Stimulated activated CD4-positive, alpha-beta T cell treated with anti-CD3 and anti-CD28 coated beads, Interleukin-15, amount 100 ng/mL, for 1 hour (primary cell): ENCODE measurements at regions not wholly inside any gene's neighbourhood (a gene's known extent, or its start where the extent isn't known, plus 50 kb on each side); places are given as distances from the start of the nearest gene placed in this dataset.
"Not testable (repeated sequence)": the region's sequence is repeated elsewhere in the genome, so short reads cannot be mapped to it uniquely, and the experiment has no call there.

Experiments
- DNase-seq, 2 donors: peaks; one replicate each; pipeline ENCODE4 v3.0.0-alpha.2; 2020; ENCODE audit warnings: low read depth in 1 of 2, low spot score in 1 of 2

- no peak for DNase-seq
These were observed 976.4 kb downstream of the VRK1 start for GRCh38 chr14:97773598-97773997.

DNA sequence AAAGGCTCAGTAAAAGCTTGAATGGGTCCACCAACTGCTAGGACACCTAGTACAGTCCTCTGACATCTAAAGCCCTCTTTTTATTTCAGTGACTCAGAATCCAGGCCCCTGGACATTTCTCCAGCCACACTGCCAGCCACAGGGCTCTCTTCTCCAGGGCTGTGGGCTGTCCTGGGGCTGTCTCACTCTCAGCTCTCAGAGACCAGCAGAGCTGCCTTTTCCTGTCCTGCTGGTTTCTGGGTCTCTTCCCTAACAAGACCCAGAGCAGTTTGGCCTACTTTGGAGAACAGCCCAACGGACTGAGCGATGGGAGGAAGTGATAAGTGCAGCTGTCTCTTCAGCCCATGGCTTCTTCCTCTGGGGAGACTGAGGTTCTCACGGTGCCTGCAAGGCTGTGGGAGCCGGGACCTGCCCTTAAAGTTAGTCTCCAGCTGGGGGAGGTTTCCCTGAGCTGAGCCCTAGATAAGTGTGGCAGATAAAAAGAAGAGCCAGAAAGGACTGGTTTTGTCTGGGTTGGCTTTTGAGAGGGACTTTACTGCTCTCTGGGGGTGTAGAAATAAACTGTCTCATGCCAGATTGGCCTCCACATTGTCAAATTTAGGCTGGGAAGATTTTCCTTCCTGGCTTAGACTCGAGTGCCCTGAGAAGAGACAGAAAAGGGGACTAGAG lies 979.8 kb downstream of the VRK1 start:
- no peak for DNase-seq

DNA sequence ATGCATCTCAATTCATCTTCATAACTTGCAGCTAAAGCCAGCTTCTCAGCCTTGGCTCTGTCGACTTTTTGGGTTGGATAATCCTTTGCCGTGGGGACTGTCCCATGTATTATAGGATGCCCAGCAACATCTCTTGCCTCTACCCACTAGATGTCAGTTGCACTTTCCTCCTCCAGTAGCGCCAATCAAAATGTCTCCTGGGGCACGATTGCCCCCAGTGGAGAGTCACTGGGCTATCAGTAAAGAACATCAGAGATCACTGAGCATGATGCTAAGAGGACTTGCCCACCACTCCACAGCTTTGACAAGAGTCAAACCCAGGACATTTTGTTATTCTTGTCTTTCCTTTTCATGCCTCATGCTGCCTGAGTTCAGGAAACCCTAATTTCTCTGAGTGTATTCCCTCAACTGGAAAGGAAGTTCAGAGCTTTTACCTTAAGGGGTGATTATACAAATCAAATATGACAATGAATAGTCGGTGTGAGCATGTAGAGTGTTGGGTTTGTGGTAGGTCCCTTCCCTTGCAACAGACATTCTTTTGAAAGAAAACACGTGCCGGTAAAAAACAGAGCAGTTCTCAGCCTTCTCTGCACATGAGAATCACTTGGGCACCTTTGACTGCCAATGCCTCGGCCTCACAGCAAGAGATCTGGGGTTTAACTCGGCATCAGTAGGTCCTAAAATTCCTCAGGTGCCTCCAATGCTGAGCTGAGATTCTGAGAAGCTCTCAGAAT lies 980.6 kb downstream of the VRK1 start:
- no peak for DNase-seq

GRCh38 chr14:97779140-97779539 lies 982.0 kb downstream of the VRK1 start:
- no peak for DNase-seq

- no peak for DNase-seq
These were observed 983.6 kb downstream of the VRK1 start for GRCh38 chr14:97780804-97781203.

DNA sequence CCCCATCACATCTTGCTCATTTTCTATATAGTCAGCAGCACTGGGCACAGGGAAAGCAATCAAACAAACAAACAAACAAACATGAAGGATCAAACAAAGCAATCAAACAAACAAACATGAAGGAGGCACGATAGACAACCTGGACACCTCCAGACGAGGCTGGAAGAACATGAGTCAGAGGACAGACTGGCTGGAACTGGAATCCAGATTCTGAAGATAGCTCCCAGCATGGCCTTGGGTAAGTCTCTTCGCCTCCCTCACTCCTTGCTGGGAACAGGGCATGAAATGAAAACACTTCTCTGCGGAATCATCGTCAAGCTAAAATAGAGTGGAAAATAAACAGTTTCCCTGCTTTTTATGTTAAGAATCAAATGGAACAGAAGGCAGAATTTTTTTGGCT lies 984.8 kb downstream of the VRK1 start:
- DNase-seq, result no peak

DNA sequence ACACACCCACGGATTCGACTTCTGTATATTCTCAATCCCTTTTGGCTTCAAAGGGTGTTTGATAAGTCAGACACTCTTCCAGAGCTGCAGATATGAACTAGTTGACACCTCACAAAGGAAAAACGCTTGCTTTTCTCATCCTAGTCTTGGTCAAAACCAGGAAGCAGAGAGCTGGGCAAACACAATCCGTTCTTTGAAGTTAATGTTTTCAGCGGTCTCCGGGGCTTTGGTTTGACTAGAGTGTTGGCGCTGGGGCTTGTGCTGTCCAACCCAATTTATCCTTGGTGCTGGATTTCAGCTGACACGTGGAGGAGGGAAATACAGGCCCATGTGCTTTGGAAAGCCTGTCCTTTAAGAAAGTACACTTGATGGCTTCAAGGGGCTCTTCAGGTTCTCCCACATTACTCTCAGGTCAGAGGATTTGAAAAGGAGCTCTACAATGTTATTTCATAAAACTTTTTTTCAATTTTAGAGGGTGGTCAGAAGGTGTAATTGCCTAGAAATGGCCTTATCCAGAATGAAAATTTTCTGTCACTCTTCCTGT lies 985.8 kb downstream of the VRK1 start:
- DNase-seq, result no peak

GRCh38 chr14:97785495-97785894 lies 988.3 kb downstream of the VRK1 start:
- DNase-seq, result no peak

DNA sequence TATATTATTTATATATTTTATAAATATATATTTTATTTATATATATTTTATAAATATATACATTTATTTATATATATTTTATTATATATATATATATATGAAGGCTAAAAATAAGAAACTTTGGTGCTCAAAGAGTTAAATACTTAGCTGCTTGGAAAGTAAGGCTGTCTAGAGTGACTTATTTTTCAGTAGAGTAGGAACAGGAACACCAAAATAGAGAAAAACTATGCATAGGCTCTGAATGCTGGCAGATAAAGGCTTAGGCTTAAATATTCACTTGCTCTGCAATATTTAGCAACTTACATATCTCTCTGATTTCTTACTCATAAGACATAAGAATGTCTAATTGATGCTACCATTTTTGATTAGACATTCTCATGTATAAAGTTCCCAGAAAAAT lies 991.2 kb downstream of the VRK1 start:
- DNase-seq, result no peak

DNA sequence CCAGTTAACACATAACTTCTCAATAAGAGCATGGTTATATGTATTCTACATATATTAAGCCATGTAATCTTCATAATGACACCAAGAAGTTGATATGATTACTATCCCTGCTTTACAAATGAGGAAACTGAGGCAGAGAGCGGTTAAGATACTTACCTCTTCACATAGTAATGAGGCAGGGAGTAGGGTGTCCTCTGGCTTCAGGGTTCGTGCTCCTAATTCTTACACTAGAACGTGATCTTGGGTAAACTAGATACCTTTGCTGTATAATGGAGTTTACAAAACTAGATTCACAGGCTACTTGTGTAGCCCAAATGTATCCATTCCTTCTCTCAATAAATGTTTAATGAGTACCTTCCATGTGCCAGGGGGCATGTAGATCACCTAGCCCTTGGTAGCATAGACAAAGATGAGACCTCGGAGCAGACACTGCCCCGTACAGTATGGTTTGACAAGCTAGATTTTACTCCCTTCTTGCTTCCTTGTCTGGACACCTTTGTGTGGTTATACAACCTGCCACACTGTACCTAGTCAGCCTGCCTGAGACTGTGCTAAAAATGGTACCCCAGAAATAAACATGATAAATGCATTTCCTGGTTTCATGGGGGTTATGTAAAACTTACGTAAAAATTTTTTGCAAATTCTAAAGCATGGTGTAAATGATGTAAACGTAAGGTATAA lies 991.8 kb downstream of the VRK1 start:
- DNase-seq, result no peak

DNA sequence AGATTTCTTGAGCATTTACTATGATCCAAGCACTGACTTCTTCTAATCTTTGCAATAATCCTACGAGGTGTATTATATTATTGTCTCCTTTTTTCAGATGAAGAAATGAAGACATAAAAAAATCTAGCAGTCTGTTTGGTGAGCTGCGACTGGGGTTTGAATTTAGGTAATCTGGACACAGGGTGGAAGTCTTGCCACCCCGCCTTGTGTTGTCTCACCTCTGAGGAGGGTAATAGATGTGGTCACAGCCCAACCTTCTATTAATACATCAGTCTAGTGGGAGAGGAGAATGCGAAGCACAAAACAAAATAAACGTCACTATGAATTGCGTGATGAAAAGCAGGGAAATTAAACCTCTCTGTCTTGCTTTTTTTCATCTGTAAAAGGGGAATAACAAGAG lies 993.9 kb downstream of the VRK1 start:
- DNase-seq, result no peak

DNA sequence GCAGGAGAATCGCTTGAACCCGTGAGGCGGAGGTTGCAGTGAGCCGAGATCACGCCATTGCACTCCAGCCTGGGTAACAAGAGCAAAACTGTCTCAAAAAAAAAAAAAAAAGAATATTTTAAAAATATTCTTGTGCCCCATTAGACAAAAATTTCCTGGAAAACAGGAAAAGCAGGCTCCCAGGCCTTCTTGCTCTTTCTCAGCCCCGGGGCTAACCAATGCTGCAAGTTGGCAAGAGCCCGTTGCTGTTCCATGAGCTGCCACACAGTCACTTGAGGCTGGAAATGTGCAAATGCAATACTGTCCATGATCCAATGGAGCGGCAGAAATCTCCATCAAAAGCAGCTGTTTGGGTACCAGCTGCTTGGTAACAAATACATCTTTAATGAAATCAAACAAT lies 994.7 kb downstream of the VRK1 start:
- DNase-seq, result no peak

GRCh38 chr14:97796511-97796910 lies 999.3 kb downstream of the VRK1 start:
- DNase-seq, result no peak

GRCh38 chr14:97798176-97798575 lies 1001.0 kb downstream of the VRK1 start:
- no peak for DNase-seq

- no peak for DNase-seq
These were observed 1005.5 kb downstream of the VRK1 start for GRCh38 chr14:97802430-97803373.

DNA sequence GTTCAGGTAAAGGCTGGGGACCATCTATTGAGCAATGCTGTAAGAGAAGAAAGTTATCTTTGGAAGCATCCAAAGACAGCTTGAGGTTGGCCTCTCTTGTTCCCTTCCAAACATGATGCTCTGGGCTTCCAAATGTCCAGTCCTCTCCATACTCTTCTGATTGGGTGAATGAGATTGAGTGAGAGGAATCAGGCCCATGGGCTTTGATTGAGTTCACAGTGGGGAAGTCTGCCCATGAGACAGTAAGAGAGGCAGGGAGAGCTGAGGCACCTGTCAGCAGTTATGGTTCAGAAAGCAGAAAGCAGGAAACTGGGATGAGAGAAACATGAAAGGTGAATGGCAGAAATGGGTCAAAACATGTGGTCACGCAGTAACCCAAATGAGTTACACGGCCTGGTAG lies 1006.9 kb downstream of the VRK1 start:
- DNase-seq, result no peak

DNA sequence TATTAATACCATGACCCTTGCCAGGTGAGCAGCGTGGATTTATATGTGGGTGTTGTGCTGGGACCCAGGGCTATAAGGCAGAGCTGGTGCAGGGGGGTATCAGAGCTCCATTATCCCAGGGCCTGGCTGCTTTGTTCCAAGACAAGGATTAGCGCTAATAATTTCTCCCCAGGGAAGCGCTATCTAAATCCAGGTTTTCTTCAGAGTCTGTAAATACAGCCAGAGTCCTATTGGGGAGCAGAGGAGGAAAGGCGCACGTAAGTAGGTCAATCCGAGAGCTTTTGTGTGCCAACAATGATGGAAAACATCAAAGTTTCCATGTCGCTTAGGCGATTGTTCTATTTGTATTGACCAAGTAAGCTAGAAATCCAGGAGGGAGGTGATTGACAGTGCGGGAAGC lies 1009.7 kb downstream of the VRK1 start:
- no peak for DNase-seq

DNA sequence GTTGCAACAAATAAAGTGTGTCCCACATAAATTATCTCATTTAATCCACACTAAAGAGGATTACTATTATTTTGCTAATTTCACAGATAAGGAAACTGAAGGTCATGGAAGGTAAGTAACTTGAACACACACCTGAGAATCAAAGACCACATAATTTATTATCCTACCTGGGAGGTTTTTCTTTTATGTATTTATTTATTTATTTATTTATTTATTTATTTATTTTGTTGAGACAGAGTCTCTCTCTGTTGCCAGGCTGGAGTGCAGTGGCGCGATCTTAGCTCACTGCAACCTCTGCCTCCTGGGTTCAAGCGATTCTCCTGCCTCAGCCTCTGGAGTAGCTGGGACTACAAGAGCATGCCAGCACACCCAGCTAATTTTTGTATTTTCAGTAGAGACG lies 1011.4 kb downstream of the VRK1 start:
- not testable (repeated sequence) for DNase-seq

- no peak for DNase-seq
These were observed 1016.4 kb downstream of the VRK1 start for GRCh38 chr14:97813556-97813955.

- no peak for DNase-seq
These were observed 1023.6 kb downstream of the VRK1 start for GRCh38 chr14:97820781-97821180.

DNA sequence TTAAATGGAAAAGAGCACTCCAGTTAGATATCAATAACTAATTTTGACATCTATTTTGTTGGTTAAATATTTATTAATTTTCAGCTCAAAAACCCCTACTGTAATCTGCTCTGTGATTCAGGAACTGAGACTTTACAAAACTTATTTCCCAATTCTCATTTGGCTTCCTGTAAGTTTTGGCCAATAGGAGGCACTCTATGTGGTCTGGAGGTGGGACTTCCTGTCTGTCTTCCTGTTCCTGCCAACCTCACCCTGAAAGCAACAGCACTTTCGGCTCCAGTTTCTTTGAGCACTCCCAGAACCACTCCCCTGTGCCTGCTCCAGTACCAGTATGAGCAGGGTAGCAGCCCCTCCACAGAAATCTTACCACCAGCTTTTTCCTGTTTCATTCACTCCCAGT lies 1027.0 kb downstream of the VRK1 start:
- no peak for DNase-seq
